Thoracic aorta (tissue), 2 donors: ENCODE measurements at regions not wholly inside any gene's neighbourhood (a gene's known extent, or its start where the extent isn't known, plus 50 kb on each side); places are given as distances from the start of the nearest gene placed in this dataset.
"Not testable (repeated sequence)": the region's sequence is repeated elsewhere in the genome, so short reads cannot be mapped to it uniquely, and the experiment has no call there.

Source experiments
- ATAC-seq: fragments of 150-250 bp; one replicate; pipeline ENCODE4 v1.8.0; 2017; ENCODE audit warnings: low read depth; ENCODE audit not compliant: insufficient number of reproducible peaks, low FRiP score
- DNase-seq: peaks from one replicate; pipeline ENCODE4 v3.0.0-alpha.2; 2020; ENCODE audit warnings: low spot score
- H3K27ac ChIP-seq, 2 donors: fragments of 200-600 bp; sonication (generic); 1 replicate in 1 of 2; 2 replicates in 1 of 2; pipeline ENCODE4 v1.5.1; 2016; ENCODE audit warnings: mild to moderate bottlenecking in 2 of 2, moderate library complexity in 2 of 2
- H3K27me3 ChIP-seq: fragments of 200-600 bp; sonication (generic); replicated peaks from 2 replicates; pipeline ENCODE4 v1.6.0; 2016; ENCODE audit warnings: mild to moderate bottlenecking; ENCODE audit not compliant: insufficient read depth
- H3K36me3 ChIP-seq: fragments of 200-600 bp; sonication (generic); one replicate; pipeline ENCODE4 v1.5.1; 2016
- H3K4me1 ChIP-seq, 2 donors: fragments of 200-600 bp; sonication (generic); 1 replicate in 1 of 2; 2 replicates in 1 of 2; pipeline versions ENCODE4 v1.5.1 to v1.6.0; 2016; ENCODE audit warnings: low read depth in 2 of 2, mild to moderate bottlenecking in 1 of 2; ENCODE audit not compliant: control insufficient read depth in 1 of 2
- H3K4me3 ChIP-seq: fragments of 200-600 bp; sonication (generic); 2 replicates; pipeline ENCODE4 v1.5.1; 2016; ENCODE audit warnings: mild to moderate bottlenecking
- H3K9me3 ChIP-seq: fragments of 200-600 bp; sonication (generic); 2 replicates; pipeline ENCODE4 v1.5.1; 2016
- CTCF ChIP-seq: fragments of 200-600 bp; sonication (generic); IDR thresholded peaks from one replicate; pipeline ENCODE4 v1.5.1; 2019; ENCODE audit warnings: antibody characterized with exemption

DNA sequence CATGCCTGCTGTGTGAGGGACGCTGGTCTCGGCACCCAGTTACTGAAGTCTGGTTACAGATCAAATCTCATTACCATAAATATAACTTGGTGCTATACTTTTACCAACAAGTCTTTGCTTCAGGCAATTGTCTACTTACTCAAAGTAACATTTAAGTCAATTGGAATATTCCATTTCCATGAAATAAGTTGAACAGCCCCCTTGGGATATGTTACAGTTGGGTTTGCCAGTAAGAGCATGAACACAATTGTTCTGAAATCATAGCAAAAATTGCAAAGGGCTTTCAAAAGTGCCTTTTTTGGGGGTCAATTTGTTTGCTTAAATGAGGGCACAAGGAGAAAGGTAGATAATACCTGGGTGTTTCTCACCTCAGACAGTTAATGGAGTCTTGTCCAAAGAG lies 170.9 kb upstream of the EXOC2 start:
- no peak for TF ChIP-seq CTCF
- DNase-seq (no peak), ATAC-seq (no peak)
- H3K4me1 ChIP-seq, result no peaks in the 10 kb centered on the region
- H3K27me3 ChIP-seq, result no peaks in the 10 kb centered on the region
- H3K9me3 ChIP-seq, result no peaks in the 10 kb centered on the region
- no peaks in the 10 kb centered on the region for H3K36me3 ChIP-seq
- no peak overlapping the region for H3K27ac ChIP-seq
- H3K4me3 ChIP-seq, result no peak overlapping the region

DNA sequence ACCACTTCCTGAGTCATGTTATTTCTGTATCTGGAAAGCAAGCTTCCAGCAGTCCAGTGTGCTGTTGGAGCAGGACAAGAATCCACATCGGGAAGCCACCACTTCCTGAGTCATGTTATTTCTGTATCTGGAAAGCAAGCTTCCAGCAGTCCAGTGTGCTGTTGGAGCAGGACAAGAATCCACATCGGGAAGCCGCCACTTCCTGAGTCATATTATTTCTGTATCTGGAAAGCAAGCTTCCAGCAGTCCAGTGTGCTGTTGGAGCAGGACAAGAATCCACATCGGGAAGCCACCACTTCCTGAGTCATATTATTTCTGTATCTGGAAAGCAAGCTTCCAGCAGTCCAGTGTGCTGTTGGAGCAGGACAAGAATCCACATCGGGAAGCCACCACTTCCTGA lies 170.2 kb upstream of the EXOC2 start:
- DNase-seq, result not testable (repeated sequence)

GRCh38 chr6:859936-860335 lies 167.0 kb upstream of the EXOC2 start:
- H3K9me3 ChIP-seq, result no peaks in the 10 kb centered on the region
- no peaks in the 10 kb centered on the region for H3K36me3 ChIP-seq
- H3K27me3 ChIP-seq, result no peaks in the 10 kb centered on the region
- no peak overlapping the region for H3K27ac ChIP-seq
- no peak for DNase-seq
- ATAC-seq, result no peak
- no peaks in the 10 kb centered on the region for H3K4me1 ChIP-seq
- H3K4me3 ChIP-seq, result no peak overlapping the region
- no peak for TF ChIP-seq CTCF

More for the DNA sequence above, 170.2 kb upstream of the EXOC2 start:
- not testable (repeated sequence) for ATAC-seq, H3K27me3 ChIP-seq, H3K36me3 ChIP-seq, H3K4me3 ChIP-seq, H3K4me1 ChIP-seq, H3K9me3 ChIP-seq, H3K27ac ChIP-seq

DNA sequence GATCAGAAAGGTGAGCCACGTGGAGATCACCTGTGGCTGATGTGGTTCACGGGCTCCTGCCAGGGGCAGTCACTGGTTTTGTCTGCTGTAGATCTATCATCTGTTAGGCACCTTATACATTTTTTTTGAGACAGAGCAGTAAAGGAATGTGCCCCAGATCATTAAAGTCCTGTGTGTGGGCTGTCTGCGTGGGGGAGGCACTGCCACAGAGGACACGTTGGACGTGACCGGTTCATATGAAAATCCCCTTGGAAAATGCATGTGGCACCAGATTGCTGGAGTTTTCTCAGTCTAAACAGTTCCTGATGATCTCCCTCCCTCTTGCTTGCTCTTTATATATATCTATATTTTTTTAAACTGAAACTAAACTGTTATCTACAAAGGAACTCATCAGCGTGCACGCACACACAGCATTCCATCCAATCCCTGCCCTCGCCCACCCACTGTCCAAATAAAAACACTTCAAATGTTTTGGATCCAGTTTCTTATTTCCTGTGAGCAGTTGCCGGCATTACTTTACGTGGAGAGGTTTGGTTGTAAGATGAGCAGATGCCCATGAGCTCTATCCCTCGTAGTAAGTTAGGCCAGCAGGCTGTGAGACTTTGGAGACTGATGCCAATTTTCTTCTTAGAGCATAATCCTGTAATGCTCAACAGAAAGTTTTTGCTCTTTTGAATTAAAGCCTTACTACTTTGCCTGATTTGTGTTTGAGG lies 161.6 kb upstream of the EXOC2 start:
- Histone ChIP-seq H3K27me3 (no peaks in the 10 kb centered on the region), H3K36me3 (no peaks in the 10 kb centered on the region), H3K4me3 (no peak overlapping the region), H3K4me1 (no peaks in the 10 kb centered on the region), H3K9me3 (no peaks in the 10 kb centered on the region), H3K27ac (no peak overlapping the region)
- DNase-seq (no peak), ATAC-seq (no peak)
- TF ChIP-seq CTCF, result no peak

DNA sequence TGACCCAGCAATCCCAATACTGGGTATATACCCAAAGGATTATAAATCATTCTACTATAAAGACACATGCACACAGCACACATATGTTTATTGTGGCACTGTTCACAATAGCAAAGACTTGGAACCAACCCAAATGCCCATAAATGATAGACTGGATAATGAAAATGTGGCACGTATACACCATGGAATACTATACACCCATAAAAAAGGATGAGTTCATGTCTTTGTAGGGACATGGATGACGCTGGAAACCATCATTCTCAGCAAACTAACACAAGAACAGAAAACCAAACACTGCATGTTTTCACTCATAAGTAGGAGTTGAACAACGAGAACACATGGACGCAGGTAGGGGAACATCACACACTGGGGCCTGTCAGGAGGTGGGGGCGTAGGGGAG lies 159.3 kb upstream of the EXOC2 start:
- H3K4me3 ChIP-seq, H3K27ac ChIP-seq, H3K27me3 ChIP-seq, H3K9me3 ChIP-seq, H3K36me3 ChIP-seq, ATAC-seq, DNase-seq, H3K4me1 ChIP-seq: not testable (repeated sequence)

DNA sequence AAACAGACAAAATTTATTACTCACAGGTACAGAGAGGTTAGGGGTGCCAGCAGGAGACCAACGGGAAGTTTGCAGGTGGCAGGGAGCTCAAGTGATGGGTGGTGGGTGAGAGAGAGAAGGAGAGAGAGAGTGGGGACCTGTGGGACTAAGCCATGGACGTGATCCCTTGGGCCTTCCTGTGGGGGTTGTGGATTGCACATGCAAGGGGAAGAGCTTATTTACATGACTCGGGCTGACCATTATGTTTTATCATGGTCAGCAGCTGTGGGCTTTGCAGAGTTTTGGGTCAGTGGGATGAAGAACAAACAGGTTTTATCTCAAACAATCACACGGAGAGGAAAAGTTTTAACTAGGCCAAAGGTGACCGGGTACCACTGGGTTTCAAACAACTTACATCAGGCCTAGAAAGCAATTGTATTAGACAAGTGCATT lies 156.2 kb upstream of the EXOC2 start:
- ATAC-seq (no peak), DNase-seq (no peak)
- H3K4me1 ChIP-seq, result no peaks in the 10 kb centered on the region
- no peak overlapping the region for H3K4me3 ChIP-seq
- H3K36me3 ChIP-seq, result no peaks in the 10 kb centered on the region
- H3K9me3 ChIP-seq, result no peaks in the 10 kb centered on the region
- no peak for TF ChIP-seq CTCF
- H3K27me3 ChIP-seq, result no peaks in the 10 kb centered on the region
- H3K27ac ChIP-seq, result no peak overlapping the region
